B cell (primary cell): ENCODE measurements at regions not wholly inside any gene's neighbourhood (a gene's known extent, or its start where the extent isn't known, plus 50 kb on each side); places are given as distances from the start of the nearest gene placed in this dataset.

ENCODE experiments used
- EZH2 ChIP-seq: IDR thresholded peaks from 2 replicates; pipeline ENCODE4 v1.6.1; 2012; ENCODE audit warnings: borderline replicate concordance, low read depth, mild to moderate bottlenecking, moderate library complexity, low read length; ENCODE audit not compliant: insufficient read depth, poor library complexity, severe bottlenecking
- TF ChIP-seq, protein P1 (sequence below): fragments of 200-600 bp; IDR thresholded peaks from one replicate; pipeline ENCODE4 v1.8.0; 2022; ENCODE audit warnings: antibody characterized with exemption, mild to moderate bottlenecking

DNA sequence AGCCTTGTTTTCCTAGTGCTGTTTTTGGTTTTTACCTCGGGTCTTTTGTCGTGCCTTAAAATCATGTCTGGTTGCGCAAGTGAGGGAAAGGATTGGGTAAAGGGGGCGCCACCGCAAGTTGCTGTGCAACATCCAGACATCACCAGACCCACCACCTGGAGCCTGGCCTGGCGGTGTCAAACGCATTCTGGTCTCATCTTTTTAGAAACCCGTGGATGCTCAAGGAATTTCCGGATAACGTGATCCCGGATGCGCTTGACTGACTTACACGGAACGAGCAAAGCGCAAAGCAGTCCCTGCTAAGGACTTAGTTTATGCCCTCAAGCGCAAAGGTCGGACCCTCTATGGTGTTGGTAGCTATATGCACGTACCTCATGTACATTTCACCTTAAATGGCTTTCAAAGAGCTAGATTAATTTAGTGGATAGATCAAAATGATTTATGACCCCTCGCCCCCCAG is 105.2 kb downstream of the OR2B2 start:
- TF ChIP-seq, protein P1, sequence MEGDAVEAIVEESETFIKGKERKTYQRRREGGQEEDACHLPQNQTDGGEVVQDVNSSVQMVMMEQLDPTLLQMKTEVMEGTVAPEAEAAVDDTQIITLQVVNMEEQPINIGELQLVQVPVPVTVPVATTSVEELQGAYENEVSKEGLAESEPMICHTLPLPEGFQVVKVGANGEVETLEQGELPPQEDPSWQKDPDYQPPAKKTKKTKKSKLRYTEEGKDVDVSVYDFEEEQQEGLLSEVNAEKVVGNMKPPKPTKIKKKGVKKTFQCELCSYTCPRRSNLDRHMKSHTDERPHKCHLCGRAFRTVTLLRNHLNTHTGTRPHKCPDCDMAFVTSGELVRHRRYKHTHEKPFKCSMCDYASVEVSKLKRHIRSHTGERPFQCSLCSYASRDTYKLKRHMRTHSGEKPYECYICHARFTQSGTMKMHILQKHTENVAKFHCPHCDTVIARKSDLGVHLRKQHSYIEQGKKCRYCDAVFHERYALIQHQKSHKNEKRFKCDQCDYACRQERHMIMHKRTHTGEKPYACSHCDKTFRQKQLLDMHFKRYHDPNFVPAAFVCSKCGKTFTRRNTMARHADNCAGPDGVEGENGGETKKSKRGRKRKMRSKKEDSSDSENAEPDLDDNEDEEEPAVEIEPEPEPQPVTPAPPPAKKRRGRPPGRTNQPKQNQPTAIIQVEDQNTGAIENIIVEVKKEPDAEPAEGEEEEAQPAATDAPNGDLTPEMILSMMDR = no peak
- no peak for TF ChIP-seq EZH2
